ENCODE measurements at regions not wholly inside any gene's neighbourhood (a gene's known extent, or its start where the extent isn't known, plus 50 kb on each side); places are given as distances from the start of the nearest gene placed in this dataset.

DNA sequence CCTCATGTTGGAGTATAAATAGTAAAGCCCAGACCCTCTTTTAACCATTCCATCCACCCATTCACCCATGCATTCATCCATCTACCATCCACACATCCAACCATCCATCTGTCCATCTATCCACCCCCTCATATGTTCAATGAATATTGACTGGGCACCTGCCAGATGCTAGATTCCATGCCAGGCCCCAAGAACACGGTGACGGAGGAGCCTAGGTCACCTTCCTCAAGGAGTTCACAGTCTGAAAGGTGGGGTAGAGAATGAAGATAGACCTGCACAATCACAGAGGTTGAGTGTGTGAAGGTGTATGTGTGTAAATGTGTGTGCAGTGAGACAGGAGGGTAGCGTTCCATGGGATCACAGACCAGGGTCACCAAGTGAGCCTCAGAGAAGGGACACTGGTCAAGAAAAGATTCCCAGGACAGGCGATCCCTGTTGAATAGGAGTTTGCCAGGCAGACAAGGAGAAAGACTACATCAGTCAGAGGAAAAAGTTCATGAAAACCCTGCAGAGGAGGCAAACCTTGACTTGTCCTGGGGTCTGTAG is 287.2 kb downstream of the CYP26B1 start:
- no peak for DNase-seq

DNA sequence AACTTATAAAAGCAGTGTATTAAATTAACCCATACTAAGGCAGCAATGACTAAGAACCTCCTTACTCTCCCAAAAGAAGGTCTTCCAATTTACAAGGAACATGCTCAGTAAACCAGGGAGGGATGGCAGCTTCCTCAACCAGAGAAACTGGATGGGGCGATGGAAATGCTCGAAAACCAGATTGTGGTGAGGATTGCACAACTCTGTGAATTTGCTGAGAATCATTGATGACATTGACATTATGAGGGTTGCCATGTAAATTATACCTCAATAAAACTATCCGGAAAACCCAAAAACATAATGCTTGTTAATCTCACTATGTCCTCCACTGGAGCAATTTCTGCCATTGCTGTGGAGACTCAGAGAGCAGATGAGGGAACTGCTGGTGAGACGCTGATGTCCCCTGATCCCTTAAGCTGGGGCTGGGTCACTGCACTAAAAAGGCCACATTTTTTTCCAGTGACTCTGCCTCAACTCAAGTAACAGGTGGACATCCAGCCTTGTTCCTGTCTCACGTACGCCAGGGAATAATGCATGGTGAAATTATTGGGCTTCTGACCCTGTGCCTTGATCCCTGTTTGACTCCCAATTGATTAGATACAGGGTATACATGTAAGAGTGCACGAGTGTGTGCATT is 288.3 kb downstream of the CYP26B1 start:
- no peak for DNase-seq

DNA sequence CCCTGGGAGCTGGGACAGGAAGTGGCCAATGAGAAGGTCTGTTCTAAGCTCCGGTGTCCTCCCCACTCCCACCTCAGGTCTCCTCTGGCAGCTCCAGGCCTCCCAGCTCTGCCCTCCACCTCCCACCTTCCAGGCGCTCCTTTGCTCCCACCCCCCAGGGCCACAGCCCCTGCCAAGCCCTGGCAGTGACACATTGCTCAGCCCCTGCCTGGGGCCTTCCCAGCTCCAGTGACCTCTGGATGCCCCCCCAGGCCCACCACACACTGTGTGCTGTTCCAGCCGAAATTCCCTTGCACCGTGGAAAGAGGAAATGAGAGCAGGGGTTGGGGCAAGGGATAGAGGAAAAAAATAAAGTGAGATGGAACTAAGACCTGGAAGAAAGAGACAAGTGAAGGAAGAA is 289.6 kb downstream of the CYP26B1 start:
- no peak for DNase-seq

DNA sequence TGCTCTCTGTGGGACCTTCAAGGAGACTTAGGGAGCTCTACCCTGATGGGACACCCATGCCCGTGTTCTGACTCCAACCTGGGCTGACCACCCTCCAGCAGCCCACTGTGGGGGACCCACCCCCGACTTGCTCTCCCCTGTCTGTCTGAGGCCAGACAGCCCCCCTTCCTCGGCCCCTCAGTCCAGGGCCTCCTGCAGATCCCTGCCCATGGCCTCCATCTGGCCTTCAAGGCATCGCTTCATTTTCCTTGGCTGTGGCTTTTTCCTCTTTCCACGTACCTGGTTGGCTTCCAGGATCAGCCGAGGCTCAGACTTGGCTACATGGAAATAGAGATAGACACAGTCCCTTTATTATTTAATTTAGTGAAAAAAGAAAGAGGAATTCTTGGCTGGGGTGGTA is 290.0 kb downstream of the CYP26B1 start:
- no peak for DNase-seq

DNA sequence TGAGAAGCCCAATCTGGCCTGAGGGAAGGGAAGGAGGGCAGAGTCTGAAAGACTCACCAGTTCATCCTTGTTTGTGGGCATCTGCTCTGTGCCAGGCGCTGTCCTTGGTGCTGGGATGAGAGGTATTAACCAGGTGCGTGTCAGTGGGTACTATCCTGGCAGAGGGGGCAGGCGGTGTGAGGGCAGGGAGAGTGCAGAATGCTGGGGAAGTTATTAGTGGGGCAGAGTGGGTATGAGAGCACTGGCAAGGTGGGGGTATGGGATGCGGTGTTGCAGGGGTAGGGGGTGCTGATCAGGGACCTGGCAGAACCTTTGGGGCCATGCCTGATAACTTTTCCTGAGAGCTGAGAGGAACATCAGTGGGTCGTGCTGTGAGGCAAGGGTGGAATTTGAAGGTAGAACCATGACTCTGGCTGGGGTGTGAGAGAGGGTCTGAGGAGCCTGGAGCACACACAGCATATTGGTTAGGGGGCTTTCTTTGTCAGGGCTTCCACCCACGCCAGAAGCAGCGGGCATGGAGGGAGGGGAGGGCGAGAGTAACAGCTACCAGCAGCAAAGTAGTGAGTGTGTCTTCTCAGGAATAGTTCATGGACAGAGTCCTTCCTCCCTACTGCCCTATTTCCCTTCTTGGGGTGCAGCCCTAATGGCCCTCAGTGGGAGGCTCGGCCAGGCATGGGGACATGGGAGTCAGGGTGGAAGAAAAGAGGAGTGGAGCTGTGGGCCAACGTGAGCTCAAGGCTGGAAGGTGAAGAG is 290.7 kb downstream of the CYP26B1 start:
- DNase-seq, result no peak

DNA sequence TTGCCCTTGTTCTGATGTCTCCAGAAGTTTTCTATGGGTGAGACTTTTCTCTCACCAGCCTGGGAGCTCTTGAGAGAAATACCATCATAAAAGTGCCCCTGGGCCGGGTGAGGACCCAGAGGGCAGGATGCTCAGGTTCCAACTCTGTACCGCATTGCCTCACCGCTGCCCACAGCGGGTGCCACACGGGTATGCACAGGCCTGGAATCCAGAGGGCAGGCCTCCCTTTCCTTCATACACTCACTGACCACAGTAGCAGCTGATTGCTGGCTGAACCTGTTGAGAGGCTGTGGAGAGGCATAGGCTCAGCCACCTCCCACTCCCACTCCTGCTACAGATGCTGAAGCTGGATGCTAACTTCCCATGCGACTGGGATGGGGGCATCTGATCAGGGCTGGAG is 293.8 kb downstream of the CYP26B1 start:
- DNase-seq, result no peak

DNA sequence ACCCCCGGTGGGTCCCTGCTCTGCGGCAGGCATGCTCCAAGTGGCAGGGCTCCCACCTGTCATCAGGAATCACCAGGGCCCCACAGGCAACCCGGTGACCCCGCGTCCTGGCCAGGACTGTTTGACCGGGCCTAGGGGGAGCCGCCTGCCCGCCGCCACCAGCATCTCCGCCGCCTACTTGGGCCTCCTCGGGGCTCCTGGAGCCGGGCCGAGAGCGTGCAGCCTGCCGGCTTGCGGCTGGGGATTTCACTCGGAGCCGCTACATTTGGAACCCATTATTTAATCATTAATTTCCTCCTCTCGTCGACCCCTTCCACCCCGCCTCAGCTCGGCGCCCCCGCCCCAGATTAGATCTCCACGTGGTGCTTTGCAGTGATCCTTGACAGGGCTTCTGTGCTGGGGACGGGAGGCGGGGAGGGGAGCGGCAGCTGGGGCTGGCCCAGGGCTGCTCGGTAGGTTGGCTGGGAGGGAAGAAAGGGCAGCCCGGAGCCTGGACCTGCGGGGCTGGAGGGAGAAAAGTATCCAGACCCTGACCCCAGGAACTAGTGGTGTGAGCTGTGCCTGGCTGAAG is 295.4 kb downstream of the CYP26B1 start:
- DNase-seq, result no peak

DNA sequence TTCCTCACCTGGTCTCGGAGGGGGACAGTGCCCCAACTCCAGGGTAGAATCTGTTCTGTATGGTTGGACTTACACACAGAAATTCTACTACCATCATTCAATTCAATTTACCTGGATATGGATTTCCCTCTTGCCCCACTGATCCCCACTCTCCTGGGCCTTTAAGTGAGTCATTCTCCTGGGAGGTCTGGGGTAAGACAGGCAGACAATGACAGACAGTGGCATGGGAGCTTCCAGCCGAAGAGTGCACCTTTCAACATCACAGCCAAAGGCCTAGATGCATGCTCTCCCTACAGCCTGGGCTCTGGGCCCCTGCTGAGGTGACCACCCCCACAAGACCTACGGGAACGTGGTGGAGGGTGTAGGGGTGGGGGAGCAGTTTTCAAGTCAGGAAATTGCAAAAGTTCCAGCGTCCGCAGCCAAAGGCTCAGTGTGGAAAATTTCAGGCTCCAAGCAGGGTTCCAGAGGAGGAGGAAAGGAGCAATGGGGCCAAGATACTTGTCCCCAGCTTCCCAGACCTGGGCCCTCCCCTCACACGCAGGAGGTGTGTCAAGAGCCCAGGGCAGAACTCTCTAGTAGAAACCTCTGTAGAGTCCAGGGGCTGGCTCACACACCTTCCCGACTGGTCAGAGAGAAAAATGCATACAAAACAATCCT is 296.4 kb downstream of the CYP26B1 start:
- DNase-seq, result no peak

DNA sequence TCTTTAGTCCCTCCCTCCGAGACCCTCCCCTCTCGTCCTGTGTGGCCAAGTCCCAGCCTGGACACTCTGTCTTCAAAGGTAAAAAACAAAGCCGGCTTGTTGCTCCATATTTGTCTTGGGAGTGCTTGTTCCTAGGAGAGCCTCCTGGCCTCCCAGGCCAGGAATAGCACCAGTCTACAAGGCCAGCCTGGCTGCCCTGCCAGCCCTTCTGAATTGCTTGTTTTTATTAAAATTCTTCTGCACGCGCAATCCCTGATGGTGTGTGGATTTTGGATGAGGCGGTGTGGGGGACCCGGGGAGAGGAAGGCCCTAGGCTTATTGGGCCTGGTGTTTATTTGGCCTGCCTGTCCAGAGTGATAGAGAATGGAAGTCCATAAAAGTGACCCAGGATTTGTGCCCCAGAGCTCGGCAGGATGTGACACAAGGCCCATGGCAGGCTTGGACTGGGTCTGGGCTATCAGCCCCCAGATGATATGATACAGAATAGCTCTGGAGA is 297.3 kb downstream of the CYP26B1 start:
- DNase-seq, result no peak

DNA sequence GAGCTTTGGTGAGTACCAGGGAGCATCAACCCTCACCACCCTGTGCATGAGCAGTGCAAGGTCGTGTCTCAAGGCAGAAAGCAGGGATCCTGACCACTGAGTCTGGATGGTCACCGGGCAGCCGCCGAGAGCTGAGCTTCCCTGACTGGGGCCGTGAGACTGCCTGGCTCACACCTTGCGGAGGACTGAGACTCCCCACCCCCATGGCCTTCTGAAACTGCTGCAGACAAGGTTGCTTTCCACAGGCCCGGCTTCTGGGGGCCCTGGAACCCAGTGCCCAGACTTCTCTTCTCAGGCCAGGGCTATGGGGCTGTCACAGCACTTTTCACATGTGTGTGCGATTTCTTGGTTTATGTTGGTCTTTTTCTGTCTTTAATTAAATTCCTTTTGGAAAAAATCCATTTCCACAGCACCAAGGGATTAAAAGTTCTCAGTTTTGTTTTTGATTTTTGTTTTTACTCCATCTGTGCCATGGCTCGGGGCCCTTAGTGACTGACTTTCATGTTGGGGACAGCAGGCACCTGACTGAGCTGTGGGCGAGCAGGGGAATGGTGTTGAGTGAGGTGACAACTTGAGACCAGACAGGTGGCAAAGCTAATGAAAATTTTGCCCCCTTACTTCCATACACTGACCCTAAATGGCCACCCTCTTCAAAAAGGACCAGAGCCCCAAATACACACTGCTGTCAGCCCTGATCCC is 297.9 kb downstream of the CYP26B1 start:
- DNase-seq, result no peak

DNA sequence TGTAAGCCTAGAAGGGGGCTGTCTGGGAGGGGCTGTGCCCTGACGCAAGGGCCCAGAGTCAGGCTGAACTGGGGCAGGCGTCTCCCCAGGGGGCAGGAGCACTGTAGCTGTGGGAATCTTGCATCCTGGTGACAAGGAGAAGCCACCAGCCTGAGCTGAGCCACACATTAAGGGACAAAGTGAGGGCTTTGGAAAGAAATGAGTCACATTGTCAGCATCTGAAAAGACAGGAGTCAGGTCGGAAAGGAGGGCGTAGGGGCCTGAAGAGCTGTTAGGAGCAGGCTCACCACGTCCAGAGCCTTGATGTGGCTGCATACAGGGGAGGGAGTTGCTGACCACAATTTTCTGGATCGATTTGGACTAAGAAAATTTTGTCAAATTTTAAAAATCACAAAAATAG is 298.6 kb downstream of the CYP26B1 start:
- no peak for DNase-seq

DNA sequence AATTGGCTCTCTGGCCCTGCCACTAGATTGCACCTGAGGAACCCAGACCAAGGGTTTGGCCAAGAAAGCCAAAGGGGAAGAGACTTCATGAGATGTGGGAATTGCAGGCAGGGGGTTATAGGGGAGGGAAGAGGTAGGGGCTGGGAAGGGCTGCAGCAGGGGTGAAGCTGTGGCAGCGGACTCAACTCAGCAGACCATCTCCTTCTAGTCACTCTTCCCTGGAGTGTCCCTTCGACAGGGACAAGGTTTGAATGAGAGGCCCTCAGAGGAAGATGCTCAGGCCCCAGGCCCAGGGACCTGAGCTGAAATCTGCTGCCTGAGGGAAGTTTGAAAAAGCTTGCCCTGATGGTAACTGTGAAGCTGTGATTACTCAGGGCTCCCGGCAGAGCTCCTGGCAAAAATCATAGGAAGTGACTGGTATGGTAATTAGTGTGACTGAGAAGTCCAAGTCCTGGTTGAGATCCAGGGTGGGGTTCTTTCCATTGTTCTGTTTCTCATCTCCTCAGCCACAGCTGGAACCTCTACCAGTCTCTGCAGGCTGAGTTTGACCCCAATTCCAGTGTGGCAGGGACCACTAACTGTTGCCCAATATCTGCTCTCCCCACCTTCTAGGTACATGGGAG is 300.9 kb downstream of the CYP26B1 start:
- DNase-seq, result no peak

DNA sequence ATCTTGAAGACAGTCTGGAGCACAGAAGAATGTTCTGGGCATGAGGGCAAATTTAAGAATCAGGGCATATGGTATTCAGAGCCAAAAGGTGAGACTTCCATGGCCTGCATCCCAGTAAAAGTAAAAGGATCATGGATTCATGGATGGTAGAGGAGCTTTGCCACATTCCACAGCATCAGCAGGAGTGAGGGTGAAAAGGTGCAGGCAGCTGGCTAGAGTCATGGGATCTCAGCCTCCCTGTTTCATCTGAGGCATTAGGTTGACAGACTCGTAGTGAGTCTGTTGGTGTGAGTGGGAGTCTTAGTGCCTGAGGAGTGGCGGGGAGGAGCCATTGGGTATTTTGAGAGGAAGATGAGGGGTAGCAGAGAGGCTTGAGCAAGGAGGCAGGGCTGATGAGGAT is 301.6 kb downstream of the CYP26B1 start:
- no peak for DNase-seq

DNA sequence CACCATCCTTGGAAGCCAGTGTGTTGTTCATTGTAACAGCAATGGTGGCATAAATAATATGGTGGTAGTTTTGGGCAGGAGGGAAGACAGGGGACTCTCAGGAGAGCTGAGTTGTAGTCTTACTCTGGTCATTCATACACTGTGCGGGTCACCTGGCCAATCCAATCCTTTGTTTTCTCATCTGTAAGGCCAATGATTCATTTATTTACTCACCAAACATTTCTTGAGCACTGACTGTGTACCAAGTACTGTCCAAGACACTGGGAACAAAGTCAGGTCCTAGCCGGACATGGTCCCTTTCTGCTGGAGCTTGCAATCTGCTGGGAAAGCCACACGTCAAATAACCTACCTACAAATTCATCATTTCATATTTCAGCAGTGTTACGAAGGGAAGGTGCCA is 302.7 kb downstream of the CYP26B1 start:
- no peak for DNase-seq

DNA sequence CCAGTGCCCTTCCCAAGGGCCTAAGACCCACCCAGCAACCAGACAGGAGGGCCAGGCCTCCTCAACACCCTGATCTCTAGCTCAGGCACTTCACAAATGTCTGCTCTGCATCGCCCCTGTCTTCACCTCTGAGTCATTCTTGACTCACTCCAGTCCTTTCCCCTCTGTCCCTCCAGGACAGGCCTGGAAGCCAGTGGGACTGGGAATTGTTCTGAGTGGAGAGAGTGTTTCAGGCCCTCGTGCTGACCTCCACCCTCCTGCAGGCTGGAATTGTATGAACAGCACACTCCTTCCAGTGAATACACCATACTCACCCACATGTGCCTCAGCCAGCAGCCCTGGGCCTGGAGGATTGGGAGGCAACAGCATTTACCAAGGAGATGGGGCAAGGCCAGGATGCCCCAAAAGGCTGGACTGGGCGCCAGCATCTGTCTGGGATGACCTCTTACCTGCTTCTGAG is 304.2 kb downstream of the CYP26B1 start:
- no peak for DNase-seq

DNA sequence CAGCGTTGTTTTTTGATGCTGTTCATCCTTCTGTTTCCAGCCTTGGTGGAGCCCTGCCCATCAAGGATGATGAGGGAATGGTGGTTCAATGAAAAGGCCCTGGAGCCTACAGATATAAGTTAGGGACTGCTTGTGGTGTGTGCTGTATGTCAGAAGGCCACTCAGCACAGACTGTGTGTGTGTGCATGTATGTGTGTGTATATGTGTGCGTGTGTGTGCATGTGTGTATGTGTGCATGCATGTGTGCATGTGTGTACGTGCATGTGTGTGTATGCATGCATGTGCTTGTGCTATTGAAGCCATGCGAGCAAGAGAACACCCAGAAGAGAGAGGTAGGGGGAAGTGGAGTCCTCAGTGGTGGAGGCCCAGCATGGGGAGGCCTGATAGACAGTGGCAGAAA is 304.9 kb downstream of the CYP26B1 start:
- DNase-seq, result no peak

DNA sequence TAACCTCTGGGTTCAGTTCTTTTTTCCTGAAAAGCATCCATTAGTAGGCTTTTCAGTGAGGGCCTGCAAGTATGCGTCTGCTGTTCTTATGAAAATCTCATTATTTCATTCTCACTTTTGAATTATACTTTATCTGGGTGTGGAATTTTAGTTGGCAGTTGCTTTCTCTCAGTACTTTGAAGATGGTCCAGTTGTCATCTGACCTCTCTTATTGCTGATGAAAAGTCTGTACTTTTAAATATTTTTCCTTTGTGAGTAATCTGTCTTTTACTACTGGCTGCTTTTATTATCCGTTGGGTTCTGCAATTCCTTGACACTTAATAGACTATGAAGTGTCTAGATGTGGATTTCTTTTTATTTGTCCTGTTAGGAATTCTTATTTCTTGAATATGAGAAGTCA is 307.8 kb downstream of the CYP26B1 start:
- DNase-seq, result no peak

DNA sequence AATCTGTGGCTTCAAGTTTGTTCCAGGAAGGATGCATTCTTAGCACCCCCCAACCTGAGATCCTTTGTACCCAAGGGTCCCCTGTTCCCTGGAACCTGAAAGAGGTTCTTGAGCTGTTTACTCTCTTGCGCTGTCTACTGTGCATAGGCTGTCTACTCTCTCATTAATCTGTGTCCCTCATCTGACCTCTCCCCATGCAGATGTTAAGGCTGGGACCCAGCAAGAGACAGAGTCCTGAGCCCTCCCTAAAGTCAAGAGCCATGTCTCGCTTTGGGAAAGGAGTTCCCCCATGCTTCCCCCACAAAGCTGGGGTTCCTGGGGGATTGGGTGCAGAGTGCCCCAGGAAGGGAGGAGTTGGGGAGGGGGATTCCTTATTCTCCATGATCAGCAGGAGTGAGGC is 312.9 kb downstream of the CYP26B1 start:
- no peak for DNase-seq

DNA sequence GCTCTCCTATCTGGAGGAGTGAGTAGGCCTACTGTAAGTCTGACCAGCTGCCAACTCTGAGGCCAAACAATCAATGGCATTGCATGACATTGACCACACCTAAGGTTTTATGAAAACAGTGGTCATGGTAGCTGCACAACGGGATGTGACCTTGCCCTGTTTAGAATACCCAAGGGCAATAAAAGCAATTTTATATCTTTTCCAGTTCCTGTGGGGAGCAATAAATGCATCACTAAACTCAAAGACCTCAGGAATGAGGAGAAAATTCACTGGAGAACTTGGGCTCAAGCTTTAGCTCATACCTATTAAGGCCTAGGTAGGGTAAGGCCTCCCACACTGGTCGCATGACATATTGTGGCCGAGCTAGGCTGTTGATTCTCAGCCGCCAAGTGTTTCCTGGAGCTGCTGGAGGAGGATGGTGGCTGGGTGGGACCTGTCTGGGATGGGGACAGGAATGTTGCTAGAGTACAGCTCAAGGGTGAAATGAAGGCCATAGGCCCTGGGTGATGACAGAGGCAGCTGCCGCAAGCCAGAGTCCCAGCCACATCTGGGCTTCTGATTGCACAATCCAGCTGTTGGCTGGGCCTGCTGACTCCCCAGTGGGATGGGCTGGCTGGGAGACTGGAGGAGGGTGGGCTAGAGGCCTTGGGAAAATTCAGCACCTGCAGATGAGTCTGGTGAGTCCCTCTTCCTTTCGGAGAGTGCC is 313.7 kb downstream of the CYP26B1 start:
- DNase-seq, result no peak

DNA sequence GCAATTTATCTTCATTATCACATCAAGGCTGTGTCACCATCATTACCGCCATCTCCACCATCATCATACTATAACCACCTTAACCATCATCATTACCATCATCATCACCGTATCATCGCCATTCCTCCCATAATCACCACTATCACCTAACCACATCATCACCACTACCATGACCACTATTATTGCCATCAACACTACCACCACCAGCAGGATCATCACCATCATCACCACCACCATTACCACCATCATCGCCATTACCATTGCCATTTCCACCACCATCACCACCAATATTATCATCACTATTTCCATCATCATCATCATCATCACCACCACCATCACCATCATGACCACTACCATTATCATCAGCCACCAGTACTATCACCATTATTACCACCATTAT is 314.4 kb downstream of the CYP26B1 start:
- DNase-seq, result no peak

DNA sequence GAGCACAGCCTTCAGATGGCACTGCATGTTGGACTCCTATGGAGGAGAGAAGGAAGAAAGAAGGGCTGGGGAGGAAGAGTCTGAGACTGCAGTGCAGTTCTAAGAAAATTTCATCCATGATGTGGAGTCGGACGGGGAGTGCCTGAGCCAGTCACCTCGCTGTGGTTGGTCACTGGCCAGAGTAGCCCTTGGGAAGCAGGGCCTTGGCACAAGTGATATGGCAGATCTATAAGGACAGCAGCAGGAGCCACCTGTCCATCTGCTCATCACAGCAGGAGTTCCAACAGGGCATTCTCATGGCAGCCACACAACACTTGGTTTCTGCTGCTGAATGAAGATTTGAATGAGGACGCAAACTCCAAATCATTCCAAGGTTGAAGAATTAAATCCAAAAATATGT is 314.8 kb downstream of the CYP26B1 start:
- no peak for DNase-seq

DNA sequence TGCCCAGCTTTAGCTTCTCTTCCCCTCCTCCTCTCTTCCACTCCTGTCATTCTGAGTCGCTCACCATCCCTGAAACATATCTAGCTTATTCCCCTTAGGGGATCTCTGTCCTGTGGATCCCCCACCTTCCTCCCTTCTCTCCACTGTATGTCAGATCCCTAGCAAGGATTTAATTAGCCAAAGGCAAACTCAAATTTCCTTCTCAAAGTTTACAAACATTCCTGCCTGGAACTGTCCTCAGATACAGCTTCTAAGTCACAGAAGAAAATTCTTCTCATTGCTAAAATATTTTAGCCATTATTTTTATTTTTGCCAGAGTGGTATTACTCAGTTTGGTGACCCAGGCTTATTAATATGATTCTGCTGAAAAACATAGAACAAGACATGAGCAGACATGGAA is 315.3 kb downstream of the CYP26B1 start:
- DNase-seq, result no peak

Data from DMS79 treated with DMSO at 0.1 percent for 48 hours (cell line).